GM21390 (cell line): ENCODE measurements at regions not wholly inside any gene's neighbourhood (a gene's known extent, or its start where the extent isn't known, plus 50 kb on each side); places are given as distances from the start of the nearest gene placed in this dataset.

Source experiments
- ATAC-seq: cut with Tn5 transposase; IDR thresholded peaks from one replicate; pipeline ENCODE4 v1.9.1; 2021; ENCODE audit not compliant: unreplicated experiment

- ATAC-seq: no peak
These were observed 811.2 kb downstream of the BRINP1 start for GRCh38 chr9:118558026-118558425.

DNA sequence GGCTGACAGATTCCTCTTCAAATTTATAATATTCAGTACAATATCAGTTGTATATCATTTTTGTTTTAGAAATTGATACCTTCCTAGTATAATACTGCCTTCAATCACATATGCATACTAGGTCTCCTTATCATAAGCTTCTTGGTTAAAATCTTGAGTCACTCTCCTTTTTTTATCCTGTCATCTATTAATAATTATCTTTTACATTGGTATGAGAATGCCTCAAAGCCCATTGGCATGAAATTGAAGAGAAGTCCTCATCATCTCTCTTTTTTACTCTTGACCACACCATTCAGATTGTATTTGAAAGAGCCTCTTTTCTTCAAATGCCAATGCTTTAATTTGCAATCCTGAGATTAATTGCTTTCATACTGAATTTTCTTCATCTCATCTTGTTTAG is 810.3 kb downstream of the BRINP1 start:
- ATAC-seq: no peak

GRCh38 chr9:118561051-118561450 is 808.2 kb downstream of the BRINP1 start:
- no peak for ATAC-seq

GRCh38 chr9:118563677-118564076 is 805.6 kb downstream of the BRINP1 start:
- no peak for ATAC-seq

- ATAC-seq: no peak
These were observed 801.4 kb downstream of the BRINP1 start for GRCh38 chr9:118567861-118568260.

GRCh38 chr9:118568704-118569103 is 800.5 kb downstream of the BRINP1 start:
- no peak for ATAC-seq

- no peak for ATAC-seq
These were observed 800.1 kb downstream of the BRINP1 start for GRCh38 chr9:118569148-118569547.

GRCh38 chr9:118570066-118570465 is 799.2 kb downstream of the BRINP1 start:
- no peak for ATAC-seq

GRCh38 chr9:118575341-118576070 is 793.7 kb downstream of the BRINP1 start:
- no peak for ATAC-seq

DNA sequence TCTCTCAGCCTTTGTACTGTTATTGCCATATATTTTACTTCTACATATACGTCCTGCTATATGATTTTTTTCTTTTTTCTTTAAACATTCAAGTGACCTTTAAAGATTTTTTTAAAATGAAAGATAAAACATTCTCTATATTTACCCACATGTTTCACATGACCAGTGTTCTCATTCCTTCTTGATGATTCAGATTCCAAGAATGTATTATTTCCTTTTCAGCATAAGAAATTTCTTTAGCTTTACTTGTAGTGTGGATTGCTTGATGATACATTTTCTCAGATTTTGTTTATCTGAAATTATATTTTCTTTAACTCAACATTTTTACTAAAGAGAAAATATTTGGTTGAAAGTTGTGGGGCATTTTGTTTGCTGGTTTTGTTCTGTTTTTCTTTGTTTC is 792.1 kb downstream of the BRINP1 start:
- ATAC-seq: no peak

GRCh38 chr9:118578467-118578866 is 790.8 kb downstream of the BRINP1 start:
- no peak for ATAC-seq

DNA sequence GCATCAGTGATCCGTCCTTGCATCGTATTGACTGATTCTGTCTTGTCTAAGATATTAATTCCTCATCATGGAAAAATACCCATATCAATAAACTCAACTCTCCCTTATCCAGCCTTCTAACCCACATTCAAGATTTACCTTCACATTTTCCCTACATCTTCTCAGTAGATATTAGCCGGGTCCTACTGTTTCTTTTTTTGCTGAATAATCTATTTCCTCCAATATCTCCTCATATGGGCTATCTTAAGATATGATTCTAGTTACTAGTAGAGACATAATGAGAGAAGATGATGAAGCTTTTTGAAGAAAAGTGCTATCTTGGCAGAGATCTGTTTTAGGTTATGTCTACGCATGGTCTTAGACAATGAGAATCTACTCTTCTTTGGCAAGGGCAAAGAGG is 785.8 kb downstream of the BRINP1 start:
- no peak for ATAC-seq

- no peak for ATAC-seq
These were observed 782.3 kb downstream of the BRINP1 start for GRCh38 chr9:118586978-118587377.

GRCh38 chr9:118594428-118594827 is 774.8 kb downstream of the BRINP1 start:
- ATAC-seq: no peak

DNA sequence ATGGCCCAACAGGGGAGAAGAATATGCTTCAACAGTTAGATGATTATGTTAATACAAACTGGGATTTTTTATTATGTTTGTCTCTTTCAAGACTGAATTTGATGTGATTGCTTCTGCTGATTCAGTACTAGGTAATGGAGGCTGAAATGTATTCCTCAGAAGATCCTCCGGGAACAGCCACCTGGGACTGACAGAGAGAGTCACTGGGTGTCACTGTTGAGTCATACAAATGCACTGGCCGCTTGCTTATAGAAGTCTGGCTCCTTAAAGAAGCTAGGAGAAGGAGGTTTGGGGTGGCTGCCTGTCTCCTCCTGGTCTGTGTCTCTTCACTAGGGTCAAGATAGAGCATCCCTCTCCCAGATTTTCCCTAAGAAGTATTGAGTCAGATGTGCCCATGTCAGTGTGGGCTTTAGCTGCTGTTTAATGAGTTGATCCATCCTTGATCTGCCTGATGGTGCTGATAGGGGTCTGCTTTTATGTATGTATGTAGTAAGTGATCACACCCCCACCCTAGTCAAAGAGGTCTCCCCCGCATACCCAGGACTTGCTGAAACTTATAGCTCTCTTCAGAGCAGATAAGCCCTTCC is 773.4 kb downstream of the BRINP1 start:
- ATAC-seq: no peak

DNA sequence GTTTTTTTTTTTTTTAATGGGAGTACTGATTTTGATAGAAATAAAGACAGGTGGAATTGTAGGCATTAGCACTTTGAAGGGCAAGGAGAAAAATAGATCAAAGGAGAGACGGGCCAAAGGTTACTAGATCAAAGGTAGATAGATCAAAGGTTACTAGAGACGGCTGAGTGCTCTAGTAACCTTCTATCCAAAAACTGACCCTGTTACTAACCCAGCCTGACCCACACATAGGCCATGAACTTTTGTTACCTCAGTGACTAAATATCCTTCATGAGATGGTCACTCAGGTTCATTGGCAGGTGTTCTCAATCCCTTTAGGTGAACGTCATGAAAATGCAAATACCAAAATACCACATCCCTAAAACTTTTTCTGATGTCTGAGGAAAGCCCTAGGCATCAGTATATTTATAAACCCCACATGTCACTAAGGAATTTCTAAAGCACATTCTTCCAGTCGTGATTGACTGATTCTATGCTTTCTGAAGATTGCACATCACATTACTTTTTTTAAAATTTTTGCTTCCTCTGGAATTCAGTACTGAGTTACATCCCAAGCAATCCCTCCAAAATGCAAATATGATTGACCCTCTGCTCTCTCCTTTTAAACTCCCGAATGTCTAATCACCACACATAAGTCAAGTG is 772.7 kb downstream of the BRINP1 start:
- ATAC-seq: no peak

- ATAC-seq: no peak
These were observed 762.6 kb downstream of the BRINP1 start for GRCh38 chr9:118606668-118607067.

- no peak for ATAC-seq
These were observed 759.7 kb downstream of the BRINP1 start for GRCh38 chr9:118609355-118610044.

GRCh38 chr9:118612201-118612600 is 757.0 kb downstream of the BRINP1 start:
- ATAC-seq: no peak

DNA sequence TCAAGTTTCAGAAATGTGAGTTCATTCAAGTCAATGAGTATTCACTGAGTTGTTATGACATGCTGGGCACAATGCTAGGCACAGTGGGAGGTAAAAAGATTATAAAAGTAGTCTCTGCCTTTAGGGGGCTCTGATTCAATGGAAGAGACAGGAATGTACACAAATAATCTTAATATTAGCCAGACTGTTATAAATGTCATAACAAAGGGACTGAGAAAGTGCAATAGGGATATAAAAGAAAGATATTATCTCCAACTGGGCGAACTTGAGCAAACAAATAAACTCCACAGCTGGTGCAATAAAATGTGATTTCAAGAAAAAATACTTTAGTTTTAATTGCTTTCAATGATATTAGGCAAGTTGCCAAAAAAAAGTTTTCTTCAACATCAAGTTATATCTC is 755.2 kb downstream of the BRINP1 start:
- ATAC-seq: no peak

- no peak for ATAC-seq
These were observed 751.2 kb downstream of the BRINP1 start for GRCh38 chr9:118618084-118618483.

- ATAC-seq: no peak
These were observed 750.4 kb downstream of the BRINP1 start for GRCh38 chr9:118618849-118619248.
